ENCODE measurements at regions not wholly inside any gene's neighbourhood (a gene's known extent, or its start where the extent isn't known, plus 50 kb on each side); places are given as distances from the start of the nearest gene placed in this dataset.
"Not testable (repeated sequence)": the region's sequence is repeated elsewhere in the genome, so short reads cannot be mapped to it uniquely, and the experiment has no call there.

DNA sequence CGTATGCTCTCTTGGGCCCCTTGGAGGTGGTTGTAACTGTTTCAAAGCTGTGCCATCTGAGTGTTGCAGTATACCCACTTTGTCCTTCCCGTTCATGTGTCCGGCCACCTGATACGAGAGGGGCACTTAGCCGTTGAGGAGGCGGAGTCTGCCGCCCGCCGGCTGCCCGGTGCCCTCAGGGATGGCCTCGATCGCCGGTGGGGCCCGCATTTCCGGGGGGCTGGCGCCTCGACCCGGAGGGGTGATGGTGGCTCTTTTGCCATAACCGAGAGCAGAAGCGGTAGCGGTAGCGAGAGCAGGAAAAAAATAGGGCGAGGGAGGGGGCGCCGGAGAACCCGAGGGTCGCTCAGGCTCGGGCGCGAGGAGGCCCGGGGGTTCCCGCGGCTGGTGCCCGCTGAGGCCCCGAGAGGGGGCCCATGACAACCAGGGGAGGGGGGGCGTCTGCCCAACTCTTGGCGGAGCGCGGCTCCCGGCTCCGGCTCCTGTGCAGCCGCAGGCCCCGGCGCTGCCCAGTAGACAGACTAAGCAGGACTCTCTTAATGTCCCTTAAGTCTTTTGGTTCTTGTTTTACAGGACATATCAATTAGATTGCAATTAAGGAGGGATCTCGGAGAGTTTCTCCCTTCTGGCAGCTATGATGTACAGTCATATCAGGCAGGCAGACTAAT, 342.7 kb upstream of the SGCG start:
- DNase-seq (ENCODE audit: low spot score): peak; percentile 23

DNA sequence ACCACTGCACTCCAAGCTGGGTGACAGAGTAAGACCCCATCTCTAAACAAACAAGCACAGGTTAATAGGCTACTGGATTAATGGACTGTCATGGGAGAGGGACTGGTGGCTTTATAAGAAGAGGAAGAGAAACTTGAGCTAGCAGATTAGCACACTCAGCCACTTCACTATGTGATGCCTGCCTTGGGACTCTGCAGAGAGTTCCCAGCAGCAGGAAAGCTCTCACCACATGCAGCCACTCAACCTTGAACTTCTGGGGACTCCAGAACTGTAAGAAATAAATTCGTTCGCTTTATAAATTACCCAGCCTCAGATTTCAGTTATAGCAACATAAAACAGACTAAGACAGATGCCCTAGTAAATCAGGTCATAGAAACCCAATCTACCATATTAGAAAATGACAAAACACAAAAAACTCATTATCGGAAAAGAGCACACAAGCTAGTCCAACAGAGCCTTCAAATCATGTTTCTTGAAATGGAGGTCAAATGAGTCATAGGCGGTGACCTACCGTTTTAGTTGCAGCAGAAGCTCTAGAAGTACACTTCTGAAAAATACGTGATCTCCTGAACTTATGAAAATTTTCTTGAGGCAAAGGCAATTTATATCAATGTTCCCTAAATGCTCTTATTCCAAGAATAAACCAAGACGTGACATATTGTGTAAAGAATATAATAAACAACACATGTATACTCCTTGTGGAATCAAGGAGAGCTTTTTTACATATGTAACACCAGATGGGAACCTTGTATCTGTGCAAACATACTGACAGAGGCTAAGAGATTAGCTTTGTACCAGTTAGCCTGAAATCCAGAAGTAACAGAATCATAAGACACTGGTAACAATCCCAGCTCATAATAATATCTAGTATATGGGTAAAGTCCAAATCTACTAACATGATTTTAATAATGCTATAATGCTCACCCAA, 340.9 kb upstream of the SGCG start:
- peak; percentile 38 for DNase-seq (ENCODE audit: low spot score)

DNA sequence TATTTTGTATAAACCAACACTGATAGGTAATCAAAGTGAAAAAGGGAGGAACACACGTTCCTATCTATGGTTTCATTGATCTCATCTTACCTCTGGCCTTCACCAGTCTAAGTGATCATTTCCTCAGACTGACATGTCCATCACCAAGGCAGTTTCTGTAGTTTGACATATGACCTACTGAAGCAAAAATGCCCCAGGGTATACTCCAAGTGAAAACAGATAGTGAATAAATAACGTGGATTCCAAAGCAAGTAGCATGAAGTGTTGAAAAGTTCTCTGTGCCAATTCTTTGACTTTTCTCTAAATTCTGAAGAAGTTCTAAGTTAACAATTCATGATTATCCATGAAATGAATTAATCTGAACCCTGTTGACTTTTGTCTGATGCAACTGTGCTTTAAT, 334.2 kb upstream of the SGCG start:
- peak; percentile 60 for DNase-seq (ENCODE audit: low spot score)

DNA sequence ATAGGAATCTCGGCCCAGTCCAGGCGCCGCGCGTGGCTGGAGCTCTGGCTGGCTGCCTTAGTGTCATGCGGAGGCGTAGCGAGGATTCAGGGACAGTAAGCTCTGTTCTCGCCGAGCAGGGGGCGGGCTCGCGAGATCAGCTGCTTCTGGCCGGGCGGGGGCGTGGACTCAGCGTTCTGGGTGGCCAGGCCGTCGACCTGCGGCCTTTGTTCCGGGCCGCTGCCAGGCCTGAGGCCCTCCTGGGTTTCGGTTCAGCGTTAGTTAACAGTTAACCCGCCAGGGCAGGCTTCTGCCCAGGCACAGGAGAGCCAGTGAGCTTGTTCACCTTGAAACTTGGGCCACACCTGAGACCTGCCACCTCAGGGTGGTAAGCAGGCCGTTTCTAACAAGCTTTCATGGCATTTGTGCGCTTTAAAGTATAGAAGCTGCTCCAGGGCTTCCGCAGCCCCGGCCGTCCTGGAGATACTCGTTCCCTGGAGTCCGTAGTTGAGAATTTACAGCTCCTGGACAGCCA, 332.2 kb upstream of the SGCG start:
- DNase-seq (ENCODE audit: low spot score): peak; percentile 97

DNA sequence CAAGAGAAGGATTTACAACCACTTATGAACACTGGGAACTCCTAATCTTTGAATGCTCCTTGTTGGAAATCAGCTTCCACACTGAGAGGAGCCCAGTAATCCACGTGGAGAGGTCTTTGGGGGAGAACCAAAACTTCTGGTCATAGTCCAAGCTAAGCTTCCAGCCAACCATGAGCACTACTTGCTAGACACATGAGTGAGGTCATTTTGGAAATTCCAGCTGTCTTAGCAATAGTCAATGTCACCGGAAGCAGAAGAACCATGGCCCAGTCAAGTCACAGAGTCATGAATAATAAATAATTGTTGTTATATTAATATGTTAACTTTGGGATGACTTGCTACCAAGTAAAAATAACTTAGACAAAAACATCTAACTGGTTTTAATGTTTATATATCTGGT, 324.9 kb upstream of the SGCG start:
- DNase-seq (ENCODE audit: low spot score): peak; percentile 53

DNA sequence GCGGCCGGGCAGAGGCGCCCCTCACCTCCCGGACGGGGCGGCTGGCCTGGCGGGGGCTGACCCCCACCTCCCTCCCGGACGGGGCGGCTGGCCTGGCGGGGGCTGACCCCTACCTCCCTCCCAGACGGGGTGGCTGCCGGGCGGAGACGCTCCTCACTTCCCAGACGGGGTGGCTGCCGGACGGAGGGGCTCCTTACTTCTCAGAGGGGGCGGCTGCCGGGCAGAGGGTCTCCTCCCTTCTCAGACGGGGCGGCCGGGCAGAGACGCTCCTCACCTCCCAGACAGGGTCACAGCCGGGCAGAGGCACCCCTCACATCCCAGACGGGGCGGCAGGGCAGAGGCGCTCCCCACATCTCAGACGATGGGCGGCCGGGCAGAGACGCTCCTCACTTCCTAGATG, 321.8 kb upstream of the SGCG start:
- DNase-seq (ENCODE audit: low spot score): not testable (repeated sequence)

DNA sequence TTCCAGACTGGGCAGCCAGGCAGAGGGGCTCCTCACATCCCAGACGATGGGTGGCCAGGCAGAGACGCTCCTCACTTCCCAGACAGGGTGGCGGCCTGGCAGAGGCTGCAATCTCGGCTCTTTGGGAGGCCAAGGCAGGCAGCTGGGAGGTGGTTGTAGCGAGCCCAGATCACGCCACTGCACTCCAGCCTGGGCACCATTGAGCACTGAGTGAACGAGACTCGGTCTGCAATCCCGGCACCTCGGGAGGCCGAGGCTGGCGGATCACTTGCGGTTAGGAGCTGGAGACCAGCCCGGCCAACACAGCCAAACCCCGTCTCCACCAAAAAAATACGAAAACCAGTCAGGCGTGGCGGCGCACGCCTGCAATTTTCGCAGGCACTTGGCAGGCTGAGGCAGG, 321.4 kb upstream of the SGCG start:
- not testable (repeated sequence) for DNase-seq (ENCODE audit: low spot score)

DNA sequence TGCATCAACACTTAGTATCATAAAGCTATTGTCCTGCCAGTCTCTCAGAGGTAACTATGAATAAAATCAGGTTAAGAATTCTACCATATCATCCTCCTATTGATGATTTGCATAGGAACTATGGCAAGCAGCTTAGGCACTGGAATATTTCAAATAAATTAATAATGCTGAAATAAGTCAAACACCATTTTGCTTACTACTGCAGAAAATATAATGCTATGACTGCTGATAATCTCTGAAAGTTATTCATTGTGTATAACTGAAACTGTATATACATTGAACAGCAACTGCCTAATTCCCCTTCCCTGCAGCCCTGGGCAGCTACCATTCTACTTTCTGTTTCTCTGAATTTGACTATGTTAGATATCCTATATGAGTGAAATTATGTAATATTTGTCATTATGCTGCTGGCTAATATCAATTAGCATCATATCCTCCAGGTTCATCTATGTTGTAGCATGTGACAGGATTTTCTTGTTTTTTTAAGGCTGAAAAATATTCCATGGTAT, 318.8 kb upstream of the SGCG start:
- DNase-seq (ENCODE audit: low spot score): no peak

DNA sequence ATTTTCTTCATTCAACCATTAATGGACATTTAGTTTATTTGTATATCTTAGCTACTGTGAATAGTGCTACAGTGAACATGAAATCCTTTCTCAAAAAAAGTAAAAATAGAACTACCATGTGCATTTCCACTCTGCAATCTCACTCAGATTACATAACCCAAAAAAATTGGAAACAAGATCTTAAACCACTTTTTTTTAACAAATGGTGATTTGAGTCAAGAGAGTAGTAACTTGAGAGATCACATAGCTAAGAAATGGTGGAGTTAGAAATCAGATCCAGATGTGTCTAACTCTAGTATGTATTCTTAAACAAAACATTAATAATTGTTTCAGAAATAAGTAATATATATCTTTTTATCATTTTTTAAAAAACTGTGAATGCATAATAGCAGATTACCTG, 318.3 kb upstream of the SGCG start:
- no peak for DNase-seq (ENCODE audit: low spot score)

DNA sequence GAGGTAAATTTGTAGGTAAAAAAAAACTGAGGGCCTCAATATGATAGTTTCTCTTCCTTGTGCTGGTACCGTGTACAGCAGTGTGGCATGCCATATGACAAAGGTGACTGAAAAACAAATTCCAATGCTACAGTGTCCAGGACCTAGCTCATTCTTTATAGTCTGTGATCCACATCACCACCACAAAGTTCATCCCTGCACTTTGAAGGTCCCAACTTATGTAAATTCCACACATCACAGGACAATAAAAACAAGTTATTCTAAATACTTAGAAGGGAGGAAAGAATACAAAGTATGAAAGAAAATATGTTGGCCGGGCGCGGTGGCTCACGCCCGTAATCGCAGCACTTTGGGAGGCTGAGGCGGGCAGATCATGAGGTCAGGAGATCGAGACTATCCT, 314.6 kb upstream of the SGCG start:
- DNase-seq (ENCODE audit: low spot score): no peak

DNA sequence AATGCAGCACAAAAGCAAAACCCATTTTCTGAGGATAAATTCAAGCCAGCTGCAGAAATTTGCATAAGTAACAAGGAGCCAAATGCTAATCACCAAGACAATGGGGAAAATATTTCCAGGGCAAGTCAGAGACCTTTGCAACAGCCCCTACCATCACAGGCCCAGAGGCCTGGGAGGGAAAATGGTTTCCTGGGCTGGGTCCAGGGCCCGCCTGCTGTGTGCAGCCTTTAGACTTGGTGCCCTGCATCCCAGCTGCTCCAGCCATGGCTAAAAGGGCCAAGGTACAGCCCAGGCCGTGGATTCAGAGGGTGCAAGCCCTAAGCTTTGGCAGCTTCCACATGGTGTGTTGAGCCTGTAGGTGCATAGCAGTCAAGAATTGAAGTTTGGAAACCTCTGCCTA, 309.5 kb upstream of the SGCG start:
- DNase-seq (ENCODE audit: low spot score): no peak

DNA sequence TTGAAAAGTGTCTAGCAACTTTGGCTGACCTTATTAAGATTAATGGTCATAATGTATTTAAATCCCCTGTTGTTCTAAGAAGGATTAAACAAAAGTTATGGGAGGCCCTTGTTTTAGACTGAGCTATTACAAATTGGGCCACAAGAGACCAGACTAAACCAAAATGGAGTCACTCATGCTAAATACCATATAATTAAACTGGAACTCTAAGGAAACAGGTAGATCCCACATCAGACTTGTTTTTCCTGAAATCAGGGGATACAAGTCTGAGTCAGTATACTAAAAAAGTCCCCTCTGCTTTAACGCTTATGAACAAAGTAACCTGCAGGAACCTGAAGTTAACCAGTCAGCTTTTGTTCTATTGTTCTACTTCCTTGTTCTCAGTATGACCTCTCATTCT, 305.9 kb upstream of the SGCG start:
- peak; percentile 13 for DNase-seq (ENCODE audit: low spot score)

DNA sequence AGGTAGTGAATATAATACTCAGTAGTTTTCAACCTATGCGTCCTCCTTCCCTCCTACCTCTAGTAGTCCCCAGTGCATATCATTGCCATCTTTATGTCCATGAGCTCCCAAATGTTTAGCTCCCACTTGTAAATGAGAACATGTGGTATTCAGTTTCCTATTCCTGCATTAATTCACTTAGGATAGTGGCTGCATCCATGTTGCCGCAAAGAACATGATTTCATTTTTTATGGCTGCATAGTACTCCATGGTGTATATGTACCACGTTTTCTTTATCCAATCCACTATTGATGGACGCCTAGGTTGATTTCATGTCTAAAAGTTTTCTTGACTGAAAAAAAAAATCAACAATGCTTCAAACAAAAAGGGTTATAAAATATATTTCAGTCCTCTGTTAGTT, 303.4 kb upstream of the SGCG start:
- DNase-seq (ENCODE audit: low spot score): no peak

DNA sequence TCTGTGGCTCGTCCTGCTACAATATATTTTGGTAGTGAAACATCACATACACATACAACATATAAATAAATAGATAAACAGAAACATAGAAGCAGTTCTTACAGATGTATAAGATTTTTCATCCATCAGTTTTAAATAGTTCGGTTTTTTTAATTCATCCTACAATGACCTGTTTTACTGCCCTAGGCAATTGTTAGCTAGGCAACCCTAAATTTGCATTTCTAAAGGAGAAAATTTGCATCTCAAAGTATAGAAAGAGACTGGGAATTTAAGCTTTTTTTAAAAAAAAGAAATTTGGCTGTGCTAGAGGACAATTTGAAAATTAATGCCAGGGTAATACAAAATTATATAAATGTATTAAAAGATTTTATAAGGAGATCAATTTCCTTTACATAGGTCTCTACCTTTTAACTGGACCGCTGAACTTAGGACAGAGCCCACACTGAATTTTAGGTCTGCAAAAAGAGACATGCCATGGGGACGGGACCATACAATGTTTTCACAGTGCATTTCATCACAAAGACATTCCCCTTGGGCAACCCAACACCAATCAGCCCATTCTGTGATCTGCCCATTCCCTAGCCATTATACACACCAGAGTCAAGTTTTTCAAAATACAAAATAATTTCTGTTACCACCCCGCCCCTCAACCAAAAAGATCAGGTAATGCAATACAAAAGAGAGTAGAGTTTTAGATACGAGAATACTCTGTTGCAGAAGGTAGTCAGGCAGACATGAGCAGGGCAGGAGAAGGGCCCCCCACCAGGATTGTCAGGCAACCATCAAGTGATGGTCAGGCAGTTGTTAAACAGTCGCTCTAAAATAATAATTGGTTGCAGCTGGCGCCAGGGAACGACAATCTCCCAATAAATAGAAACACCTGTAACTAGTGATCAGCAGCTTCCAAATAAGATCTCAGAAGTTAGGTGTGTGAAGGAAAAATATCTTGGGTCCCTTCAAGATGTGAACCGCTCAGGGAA, 299.7 kb upstream of the SGCG start:
- DNase-seq (ENCODE audit: low spot score): no peak

DNA sequence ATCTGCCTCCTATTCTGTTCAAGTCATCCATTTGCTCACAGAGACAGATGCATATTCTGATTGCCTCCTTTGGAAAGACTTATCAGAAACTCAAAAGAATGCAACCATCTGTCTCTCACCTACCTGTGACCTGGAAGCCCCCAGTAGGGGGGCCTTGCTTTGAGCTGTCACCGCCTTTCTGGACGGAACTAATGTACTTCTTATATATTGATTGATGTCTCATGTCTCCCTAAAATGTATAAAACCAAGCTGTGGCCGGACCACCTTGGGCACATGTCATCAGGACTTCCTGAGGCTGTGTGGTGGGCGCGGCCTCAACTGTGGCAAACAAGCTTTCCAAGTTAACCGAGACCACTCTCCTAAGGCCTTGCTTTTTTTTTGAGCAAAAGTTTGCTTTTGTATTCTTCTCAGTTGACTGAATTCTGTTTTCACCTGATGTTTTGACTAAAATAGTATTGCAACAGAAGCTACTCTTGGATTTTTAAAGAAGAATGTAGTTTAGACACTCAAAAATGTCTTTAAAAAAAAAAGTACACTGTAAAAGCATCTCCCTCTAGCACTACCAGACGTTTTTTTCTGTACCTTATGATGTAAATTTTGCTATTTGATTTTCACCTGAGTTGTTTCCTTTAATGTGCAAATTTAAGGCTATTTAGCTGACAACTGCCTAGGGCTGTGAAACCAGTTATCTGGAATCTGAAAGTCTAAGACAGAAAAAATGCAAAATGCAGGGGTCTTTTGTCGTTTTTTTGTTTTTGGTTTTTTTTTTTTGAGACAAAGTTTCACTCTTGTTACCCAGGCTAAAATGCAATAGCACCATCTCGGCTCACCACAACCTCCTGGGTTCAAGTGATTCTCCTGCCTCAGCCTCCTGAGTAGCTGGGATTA, 298.8 kb upstream of the SGCG start:
- not testable (repeated sequence) for DNase-seq (ENCODE audit: low spot score)

DNA sequence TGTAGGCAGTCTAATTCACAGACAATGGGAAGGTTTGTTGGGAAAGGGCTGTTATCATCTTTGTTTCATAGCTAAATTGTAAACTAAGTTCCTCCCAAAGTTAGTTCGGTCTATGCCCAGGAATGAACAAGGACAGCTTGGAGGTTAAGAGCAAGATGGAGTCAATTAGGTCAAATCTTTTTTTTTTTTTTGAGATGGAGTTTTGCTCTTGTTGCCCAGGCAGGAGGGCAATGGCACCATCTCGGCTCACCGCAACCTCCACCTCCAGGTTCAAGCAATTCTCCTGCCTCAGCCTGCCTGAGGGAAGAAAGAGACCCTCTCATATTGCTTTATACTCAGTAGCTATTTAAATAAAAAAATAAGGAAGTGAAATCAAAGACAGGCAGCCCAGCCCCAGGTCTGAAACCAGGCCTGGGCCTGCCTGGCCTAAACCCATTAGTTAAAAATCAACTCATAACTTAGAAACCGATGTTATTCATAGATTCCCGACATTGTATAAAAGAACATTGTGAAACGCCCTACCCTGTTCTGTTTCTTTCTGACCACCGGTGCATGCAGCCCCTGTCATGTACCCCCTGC, 297.4 kb upstream of the SGCG start:
- peak; percentile 52 for DNase-seq (ENCODE audit: low spot score)

DNA sequence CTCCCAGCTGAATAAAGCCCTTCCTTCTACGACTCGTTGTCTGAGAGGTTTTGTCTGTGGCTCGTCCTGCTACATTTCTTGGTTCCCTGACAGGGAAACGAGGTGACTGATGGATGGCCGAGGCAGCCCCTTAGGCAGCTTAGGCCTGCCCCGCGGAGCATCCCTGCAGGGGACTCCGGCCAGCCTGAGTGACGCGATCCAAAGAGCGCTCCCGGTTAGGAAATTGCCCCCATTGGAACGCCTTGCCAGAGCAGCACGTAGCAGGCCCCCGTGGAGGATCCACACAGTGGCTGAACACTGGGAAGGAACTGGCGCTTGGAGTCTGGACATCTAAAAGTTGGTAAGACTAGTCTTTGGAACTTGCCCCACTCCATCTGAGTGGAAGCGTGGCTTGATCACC, 296.8 kb upstream of the SGCG start:
- peak; percentile 53 for DNase-seq (ENCODE audit: low spot score)

DNA sequence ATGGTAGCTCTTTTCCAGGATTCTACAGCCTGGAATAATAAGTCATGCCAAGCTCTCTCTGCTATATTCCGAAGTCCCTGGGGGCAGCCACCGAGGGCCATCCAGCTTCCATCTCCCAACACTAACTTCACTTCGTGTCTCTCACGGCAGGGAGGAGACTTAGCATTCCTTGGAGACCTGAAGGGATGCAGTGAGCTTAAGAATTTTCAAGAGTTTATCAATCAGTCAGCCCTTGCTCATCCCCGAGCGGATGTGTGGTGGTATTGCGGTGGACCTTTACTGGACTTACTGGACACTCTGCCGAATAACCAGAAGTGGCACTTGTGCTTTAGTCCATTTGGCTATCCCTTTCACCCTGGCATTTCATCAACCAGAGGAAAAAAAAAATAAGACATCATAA, 294.7 kb upstream of the SGCG start:
- peak; percentile 53 for DNase-seq (ENCODE audit: low spot score)

DNA sequence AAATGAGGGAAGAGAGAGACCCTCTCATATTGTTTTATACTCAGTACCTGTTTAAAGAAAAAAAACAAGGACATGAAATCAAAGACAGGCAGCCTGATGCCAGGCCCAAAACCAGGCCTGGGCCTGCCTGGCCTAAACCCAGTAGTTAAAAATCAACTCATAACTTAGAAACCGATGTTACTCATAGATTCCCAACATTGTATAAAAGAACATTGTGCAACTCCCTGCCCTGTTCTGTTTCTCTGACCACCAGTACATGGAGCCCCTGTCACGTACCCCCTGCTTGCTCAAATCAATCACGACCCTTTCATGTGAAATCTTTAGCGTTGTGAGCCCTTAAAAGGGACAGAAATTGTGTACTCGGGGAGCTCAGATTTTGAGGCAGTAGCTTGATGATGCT, 291.4 kb upstream of the SGCG start:
- DNase-seq (ENCODE audit: low spot score): peak; percentile 49

DNA sequence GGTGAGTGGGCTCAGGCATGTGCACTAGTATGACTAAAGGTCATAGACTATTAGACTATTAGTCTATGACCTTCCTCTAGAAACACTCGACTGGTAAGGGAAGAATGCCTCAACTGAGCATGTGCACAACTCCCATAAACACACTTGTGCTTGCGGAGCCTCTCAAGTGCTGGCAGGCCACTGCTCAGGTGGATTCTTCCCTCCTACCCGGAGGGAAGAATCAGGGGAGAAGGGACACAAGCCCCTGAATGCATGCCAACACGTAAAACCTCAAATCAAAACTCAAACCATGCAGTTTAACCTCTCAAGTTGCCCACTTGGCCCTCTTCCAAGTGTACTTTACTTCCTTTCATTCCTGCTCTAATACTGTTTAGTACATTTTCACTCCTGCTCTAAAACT, 287.6 kb upstream of the SGCG start:
- peak; percentile 38 for DNase-seq (ENCODE audit: low spot score)

Measured in kidney tubule cell (primary cell).